GM06990 (cell line): ENCODE measurements at regions not wholly inside any gene's neighbourhood (a gene's known extent, or its start where the extent isn't known, plus 50 kb on each side); places are given as distances from the start of the nearest gene placed in this dataset.

ENCODE experiments used
- DNase-seq: peaks from one replicate; pipeline ENCODE4 v3.0.0-alpha.2; 2011; ENCODE audit not compliant: insufficient read length; ENCODE audit errors: extremely low read depth
- H3K27me3 ChIP-seq: replicated peaks from 2 replicates; pipeline ENCODE4 v1.6.0; 2011; ENCODE audit warnings: low read length; ENCODE audit not compliant: control insufficient read depth, insufficient read depth
- H3K36me3 ChIP-seq: 2 replicates; pipeline ENCODE4 v1.5.1; 2011; ENCODE audit warnings: low read length; ENCODE audit not compliant: control insufficient read depth, insufficient read depth
- H3K4me3 ChIP-seq: replicated peaks from 2 replicates; pipeline ENCODE4 v1.5.1; 2011; ENCODE audit warnings: low read depth, mild to moderate bottlenecking, control low read depth, low read length
- CTCF ChIP-seq: IDR thresholded peaks from 2 replicates; pipeline ENCODE4 v1.5.1; 2011; ENCODE audit warnings: low read length, control low read depth, mild to moderate bottlenecking, inconsistent platforms; ENCODE audit not compliant: insufficient read depth, poor library complexity, severe bottlenecking

GRCh38 chr11:76298255-76298654, 82.7 kb downstream of the THAP12 start:
- peaks cover 4% of the 10 kb centered on the region for H3K27me3 ChIP-seq
- no peak overlapping the region for H3K4me3 ChIP-seq
- TF ChIP-seq CTCF: no peak
- no peak for DNase-seq
- no peaks in the 10 kb centered on the region for H3K36me3 ChIP-seq

- no peak for TF ChIP-seq CTCF
- Histone ChIP-seq H3K4me3 (no peak overlapping the region), H3K27me3 (peaks cover 4% of the 10 kb centered on the region), H3K36me3 (no peaks in the 10 kb centered on the region)
- DNase-seq: no peak
Measured at GRCh38 chr11:76296731-76297542, 84.0 kb downstream of the THAP12 start.

- H3K4me3 ChIP-seq: no peak overlapping the region
- H3K36me3 ChIP-seq: no peaks in the 10 kb centered on the region
- H3K27me3 ChIP-seq: no peaks in the 10 kb centered on the region; the same call in 1 of the 2 replicates
- DNase-seq: peak; percentile 33
- no peak for TF ChIP-seq CTCF
Measured at GRCh38 chr11:76293189-76293631, 86.9 kb upstream of the WNT11 start.

GRCh38 chr11:76292583-76293188, 86.4 kb upstream of the WNT11 start:
- no peak for TF ChIP-seq CTCF
- H3K27me3 ChIP-seq: no peaks in the 10 kb centered on the region; the same call in 1 of the 2 replicates
- no peak for DNase-seq
- H3K36me3 ChIP-seq: no peaks in the 10 kb centered on the region
- H3K4me3 ChIP-seq: no peak overlapping the region

GRCh38 chr11:76291576-76292526, 85.5 kb upstream of the WNT11 start:
- Histone ChIP-seq H3K27me3 (no peaks in the 10 kb centered on the region; the same call in 1 of the 2 replicates), H3K36me3 (no peaks in the 10 kb centered on the region), H3K4me3 (no peak overlapping the region)
- TF ChIP-seq CTCF: peak; percentile 15
- DNase-seq: peak; percentile 61
